ENCODE measurements at regions not wholly inside any gene's neighbourhood (a gene's known extent, or its start where the extent isn't known, plus 50 kb on each side); places are given as distances from the start of the nearest gene placed in this dataset.

DNA sequence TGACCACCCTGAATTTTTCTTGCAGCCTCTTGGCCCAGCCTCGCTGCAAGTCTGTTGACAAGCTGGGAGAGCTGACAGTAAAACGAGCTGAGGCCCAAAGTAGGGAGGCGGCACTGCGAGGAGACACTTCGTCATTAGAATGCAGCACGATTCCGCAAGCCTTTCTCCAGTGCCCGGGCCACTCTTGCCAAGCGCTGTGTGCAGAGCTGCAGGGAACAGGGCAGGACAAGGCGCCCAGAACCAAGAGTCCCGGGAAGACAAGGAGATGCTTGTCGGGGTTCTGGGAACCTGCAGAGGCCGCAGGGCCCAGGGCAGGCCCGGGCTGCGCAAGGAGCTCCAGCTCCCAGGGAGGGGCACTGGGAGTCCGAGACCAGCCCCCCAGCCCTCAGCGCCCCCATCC lies 187.1 kb downstream of the BCOR start:
- TF ChIP-seq EZH2phosphoT487 (IDR thresholded peaks at IDR 0.05; ENCODE audit: insufficient read depth, low read depth): no peak
- TF ChIP-seq EZH2 (IDR thresholded peaks at IDR 0.05; ENCODE audit: insufficient read depth, poor library complexity, severe bottlenecking): no peak
